ENCODE measurements at regions not wholly inside any gene's neighbourhood (a gene's known extent, or its start where the extent isn't known, plus 50 kb on each side); places are given as distances from the start of the nearest gene placed in this dataset.

- H3K36me3 Mint-ChIP-seq (ENCODE audit: insufficient read depth in 2 of 2): no peaks in the 10 kb centered on the region
- no peaks in the 10 kb centered on the region for H3K9me3 Mint-ChIP-seq
- H3K27ac Mint-ChIP-seq: peak overlapping the region; percentile 92
- DNase-seq: peak; percentile 52 to 59
- H3K4me3 Mint-ChIP-seq: peak overlapping the region; percentile 78
- peaks cover 92% of the 10 kb centered on the region for H3K4me1 Mint-ChIP-seq (ENCODE audit: low read depth)
- H3K27me3 Mint-ChIP-seq (ENCODE audit: low read depth): no peaks in the 10 kb centered on the region
- ATAC-seq (replicated peaks in 1 of 2): peak; percentile 69 to 72
Measured at GRCh38 chr1:101290922-101291561, 54.2 kb downstream of the S1PR1 start.

- peak; percentile 70 to 73 for DNase-seq
- no peaks in the 10 kb centered on the region for H3K27me3 Mint-ChIP-seq (ENCODE audit: low read depth)
- peak; percentile 45 to 54 for ATAC-seq (replicated peaks in 1 of 2)
Measured at GRCh38 chr1:101291562-101292380, 55.0 kb downstream of the S1PR1 start.

GRCh38 chr1:101293461-101294051 lies 56.7 kb downstream of the S1PR1 start:
- H3K4me1 Mint-ChIP-seq (ENCODE audit: low read depth): peaks cover 94% of the 10 kb centered on the region
- no peaks in the 10 kb centered on the region for H3K27me3 Mint-ChIP-seq (ENCODE audit: low read depth)
- peak overlapping the region; percentile 11 to 24 for H3K4me3 Mint-ChIP-seq
- peak; percentile 54 to 62 for ATAC-seq (replicated peaks in 1 of 2)
- H3K27ac Mint-ChIP-seq: peak overlapping the region; percentile 96
- H3K36me3 Mint-ChIP-seq (ENCODE audit: insufficient read depth in 2 of 2): no peaks in the 10 kb centered on the region
- no peaks in the 10 kb centered on the region for H3K9me3 Mint-ChIP-seq
- peak; percentile 74 to 81 for DNase-seq

More at GRCh38 chr1:101291562-101292380, 55.0 kb downstream of the S1PR1 start:
- H3K4me1 Mint-ChIP-seq (ENCODE audit: low read depth): peaks cover 90% of the 10 kb centered on the region
- H3K27ac Mint-ChIP-seq: peak overlapping the region; percentile 92
- H3K4me3 Mint-ChIP-seq: peak overlapping the region; percentile 78
- H3K9me3 Mint-ChIP-seq: no peaks in the 10 kb centered on the region
- no peaks in the 10 kb centered on the region for H3K36me3 Mint-ChIP-seq (ENCODE audit: insufficient read depth in 2 of 2)

GRCh38 chr1:101295209-101295608 lies 58.4 kb downstream of the S1PR1 start:
- Mint-ChIP-seq H3K27me3 (ENCODE audit: low read depth) (no peaks in the 10 kb centered on the region), H3K4me1 (ENCODE audit: low read depth) (peaks cover 91% of the 10 kb centered on the region), H3K9me3 (no peaks in the 10 kb centered on the region), H3K4me3 (no peak overlapping the region), H3K36me3 (ENCODE audit: insufficient read depth in 2 of 2) (no peaks in the 10 kb centered on the region), H3K27ac (peak overlapping the region; percentile 25)
- ATAC-seq (replicated peaks in 1 of 2) (no peak), DNase-seq (no peak)

GRCh38 chr1:101298663-101299062 lies 61.8 kb downstream of the S1PR1 start:
- Mint-ChIP-seq H3K4me3 (no peak overlapping the region), H3K27me3 (ENCODE audit: low read depth) (no peaks in the 10 kb centered on the region), H3K9me3 (no peaks in the 10 kb centered on the region), H3K27ac (no peak overlapping the region), H3K36me3 (ENCODE audit: insufficient read depth in 2 of 2) (no peaks in the 10 kb centered on the region), H3K4me1 (ENCODE audit: low read depth) (peaks cover 57% of the 10 kb centered on the region)
- ATAC-seq (replicated peaks in 1 of 2) (no peak), DNase-seq (no peak)

DNA sequence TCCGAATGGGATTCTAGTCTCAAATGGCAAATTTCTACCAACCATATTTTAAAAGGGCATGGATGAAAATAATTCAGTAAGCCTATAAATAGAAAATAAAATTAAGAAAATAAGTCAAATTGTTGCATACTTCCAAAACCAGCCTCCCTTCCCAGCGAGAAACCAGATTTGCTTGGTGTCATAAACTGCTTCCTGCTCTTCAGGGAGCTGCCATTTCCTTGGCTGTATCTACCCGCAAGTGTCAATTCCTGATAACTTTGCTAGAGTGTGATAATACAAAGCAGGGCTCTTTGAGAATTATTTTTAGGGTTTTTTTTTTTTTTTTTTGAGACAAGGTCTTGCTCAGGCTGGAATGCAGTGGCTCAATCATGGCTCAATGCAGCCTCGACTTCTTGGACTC lies 62.3 kb downstream of the S1PR1 start:
- Mint-ChIP-seq H3K9me3 (no peaks in the 10 kb centered on the region), H3K4me3 (no peak overlapping the region), H3K27ac (no peak overlapping the region), H3K4me1 (ENCODE audit: low read depth) (peaks cover 52% of the 10 kb centered on the region), H3K36me3 (ENCODE audit: insufficient read depth in 2 of 2) (no peaks in the 10 kb centered on the region), H3K27me3 (ENCODE audit: low read depth) (no peaks in the 10 kb centered on the region)
- ATAC-seq (replicated peaks in 1 of 2): no peak
- DNase-seq: no peak

DNA sequence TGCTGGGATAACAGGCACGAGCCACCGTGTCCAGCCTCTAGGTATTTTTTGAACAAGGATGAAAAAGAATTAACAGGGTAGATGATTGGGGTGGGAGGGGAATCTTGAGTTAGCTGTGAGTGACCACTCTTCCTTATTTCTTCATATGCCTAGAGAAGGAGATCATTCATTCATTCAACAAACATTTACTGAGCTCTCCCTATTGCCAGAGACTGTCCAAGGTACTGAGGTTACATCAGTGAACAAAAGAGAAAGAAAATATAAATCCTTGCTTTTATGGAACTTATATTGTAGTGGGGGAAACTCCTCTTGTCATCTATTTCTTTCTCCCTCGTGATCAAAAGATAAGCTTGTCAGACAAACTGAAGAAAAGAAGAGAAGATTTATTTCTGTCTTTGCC lies 62.9 kb downstream of the S1PR1 start:
- ATAC-seq (replicated peaks in 1 of 2) (no peak), DNase-seq (no peak)
- H3K27ac Mint-ChIP-seq: no peak overlapping the region
- H3K4me3 Mint-ChIP-seq: no peak overlapping the region
- H3K4me1 Mint-ChIP-seq (ENCODE audit: low read depth): peaks cover 51% of the 10 kb centered on the region
- H3K27me3 Mint-ChIP-seq (ENCODE audit: low read depth): no peaks in the 10 kb centered on the region
- no peaks in the 10 kb centered on the region for H3K36me3 Mint-ChIP-seq (ENCODE audit: insufficient read depth in 2 of 2)
- no peaks in the 10 kb centered on the region for H3K9me3 Mint-ChIP-seq

GRCh38 chr1:101300916-101301315 lies 64.1 kb downstream of the S1PR1 start:
- H3K4me1 Mint-ChIP-seq (ENCODE audit: low read depth): peaks cover 39% of the 10 kb centered on the region
- no peak overlapping the region for H3K27ac Mint-ChIP-seq
- ATAC-seq (replicated peaks in 1 of 2) (no peak), DNase-seq (no peak)
- H3K27me3 Mint-ChIP-seq (ENCODE audit: low read depth): no peaks in the 10 kb centered on the region
- no peak overlapping the region for H3K4me3 Mint-ChIP-seq
- H3K9me3 Mint-ChIP-seq: no peaks in the 10 kb centered on the region
- no peaks in the 10 kb centered on the region for H3K36me3 Mint-ChIP-seq (ENCODE audit: insufficient read depth in 2 of 2)

- no peak for ATAC-seq (replicated peaks in 1 of 2)
- no peak for DNase-seq
- no peak overlapping the region for H3K27ac Mint-ChIP-seq
- no peak overlapping the region for H3K4me3 Mint-ChIP-seq
- H3K4me1 Mint-ChIP-seq (ENCODE audit: low read depth): peaks cover 34% of the 10 kb centered on the region
- H3K27me3 Mint-ChIP-seq (ENCODE audit: low read depth): no peaks in the 10 kb centered on the region
- H3K9me3 Mint-ChIP-seq: no peaks in the 10 kb centered on the region
- H3K36me3 Mint-ChIP-seq (ENCODE audit: insufficient read depth in 2 of 2): no peaks in the 10 kb centered on the region
Measured at GRCh38 chr1:101301446-101302057, 64.7 kb downstream of the S1PR1 start.

DNA sequence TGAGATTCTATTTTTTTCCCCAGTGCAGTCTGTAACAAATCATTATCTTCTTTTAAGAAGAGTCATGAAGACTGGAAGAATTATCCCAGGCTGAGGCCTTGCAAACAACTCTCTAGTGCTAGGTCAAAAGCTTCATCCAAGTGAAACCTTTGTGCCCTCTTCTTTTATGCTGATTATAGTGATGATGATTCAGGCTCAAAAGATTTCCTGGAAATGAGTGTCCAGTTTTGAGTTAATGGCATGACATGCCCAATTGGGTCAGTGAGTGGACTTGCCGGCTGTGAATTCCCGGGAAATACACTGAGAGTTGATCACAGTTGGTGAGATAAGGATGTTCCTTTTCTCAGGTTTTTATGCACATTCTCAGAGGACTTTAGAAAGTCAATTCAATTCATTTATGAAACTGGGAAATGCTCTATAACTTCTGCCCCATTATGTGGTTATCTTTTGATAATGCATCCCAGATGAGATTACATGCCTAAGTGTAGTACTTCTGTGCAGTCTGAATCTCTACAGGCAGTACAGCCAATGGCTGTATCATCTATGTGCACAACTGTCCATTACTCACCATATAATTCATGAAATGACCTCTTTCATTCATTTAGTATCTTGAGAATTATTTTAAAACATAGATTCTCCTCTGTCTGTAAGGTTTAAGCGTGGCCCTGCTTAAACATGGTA lies 66.2 kb downstream of the S1PR1 start:
- Mint-ChIP-seq H3K9me3 (no peaks in the 10 kb centered on the region), H3K4me3 (no peak overlapping the region), H3K4me1 (ENCODE audit: low read depth) (peaks cover 30% of the 10 kb centered on the region), H3K27ac (no peak overlapping the region), H3K27me3 (ENCODE audit: low read depth) (no peaks in the 10 kb centered on the region), H3K36me3 (ENCODE audit: insufficient read depth in 2 of 2) (no peaks in the 10 kb centered on the region)
- ATAC-seq (replicated peaks in 1 of 2) (no peak), DNase-seq (no peak)

- H3K36me3 Mint-ChIP-seq (ENCODE audit: insufficient read depth in 2 of 2): no peaks in the 10 kb centered on the region
- no peaks in the 10 kb centered on the region for H3K9me3 Mint-ChIP-seq
- H3K4me3 Mint-ChIP-seq: peak overlapping the region; percentile 16 to 38
- no peak overlapping the region for H3K27ac Mint-ChIP-seq
- peaks cover 61% of the 10 kb centered on the region for H3K4me1 Mint-ChIP-seq (ENCODE audit: low read depth)
- no peaks in the 10 kb centered on the region for H3K27me3 Mint-ChIP-seq (ENCODE audit: low read depth)
- ATAC-seq (replicated peaks in 1 of 2) (no peak), DNase-seq (peak in 1 of 2 donors; percentile 29)
Measured at GRCh38 chr1:101307985-101308689, 71.3 kb downstream of the S1PR1 start.

DNA sequence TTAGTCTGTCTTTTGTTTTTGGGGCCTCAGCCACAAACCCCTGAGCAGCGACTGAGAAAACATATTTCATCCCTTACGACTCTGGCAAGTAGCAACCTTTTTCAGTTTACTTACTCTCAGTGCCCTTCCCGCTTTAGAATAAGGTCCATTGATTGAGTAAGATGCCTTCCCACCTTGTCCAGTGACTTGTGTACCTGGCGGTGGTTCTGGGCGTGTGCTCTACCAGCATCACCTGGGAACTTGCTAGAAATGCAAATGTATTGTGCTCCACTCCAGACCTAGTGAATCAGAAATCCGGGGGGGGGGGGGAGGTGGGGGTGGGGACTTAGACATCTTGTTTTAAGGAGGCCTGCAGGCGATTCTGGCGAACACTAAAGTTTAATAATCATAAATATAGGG lies 72.1 kb downstream of the S1PR1 start:
- H3K4me1 Mint-ChIP-seq (ENCODE audit: low read depth): peaks cover 66% of the 10 kb centered on the region
- H3K36me3 Mint-ChIP-seq (ENCODE audit: insufficient read depth in 2 of 2): no peaks in the 10 kb centered on the region
- peak overlapping the region; percentile 54 for H3K27ac Mint-ChIP-seq
- no peaks in the 10 kb centered on the region for H3K27me3 Mint-ChIP-seq (ENCODE audit: low read depth)
- H3K4me3 Mint-ChIP-seq: peak overlapping the region; percentile 88 to 90
- no peaks in the 10 kb centered on the region for H3K9me3 Mint-ChIP-seq
- DNase-seq: no peak
- no peak for ATAC-seq (replicated peaks in 1 of 2)

Data from activated T-cell treated with anti-CD3 and anti-CD28 coated beads, Interleukin-2, amount 50 U/mL, for 72 hours (primary cell).